ENCODE measurements at regions not wholly inside any gene's neighbourhood (a gene's known extent, or its start where the extent isn't known, plus 50 kb on each side); places are given as distances from the start of the nearest gene placed in this dataset.

GRCh38 chr3:61438253-61439121 lies 122.9 kb upstream of the PTPRG start:
- no peak overlapping the region for H3K27ac ChIP-seq
- H3K4me1 ChIP-seq: no peaks in the 10 kb centered on the region
- no peaks in the 10 kb centered on the region for H3K27me3 ChIP-seq
- intact Hi-C loops (cut with DNase I; ENCODE audit: low total_unique reads): no loop called here
- H3K9me3 ChIP-seq: no peaks in the 10 kb centered on the region
- DNase-seq: no peak
- no peak for TF ChIP-seq CTCF (IDR thresholded peaks at IDR 0.05)
- H3K36me3 ChIP-seq: no peaks in the 10 kb centered on the region
- H3K4me3 ChIP-seq: no peak overlapping the region

GRCh38 chr3:61439122-61439458 lies 122.3 kb upstream of the PTPRG start:
- H3K4me3 ChIP-seq: no peak overlapping the region
- intact Hi-C loops (cut with DNase I; ENCODE audit: low total_unique reads): no loop called here
- no peaks in the 10 kb centered on the region for H3K27me3 ChIP-seq
- H3K36me3 ChIP-seq: no peaks in the 10 kb centered on the region
- no peak for TF ChIP-seq CTCF (IDR thresholded peaks at IDR 0.05)
- H3K4me1 ChIP-seq: no peaks in the 10 kb centered on the region
- H3K9me3 ChIP-seq: no peaks in the 10 kb centered on the region
- H3K27ac ChIP-seq: no peak overlapping the region
- no peak for DNase-seq

- no peak for DNase-seq
- Histone ChIP-seq H3K4me3 (no peak overlapping the region), H3K27me3 (no peaks in the 10 kb centered on the region), H3K36me3 (no peaks in the 10 kb centered on the region), H3K27ac (no peak overlapping the region), H3K9me3 (no peaks in the 10 kb centered on the region), H3K4me1 (no peaks in the 10 kb centered on the region)
- intact Hi-C loops (cut with DNase I; ENCODE audit: low total_unique reads): no loop called here
- no peak for TF ChIP-seq CTCF (IDR thresholded peaks at IDR 0.05)
Measured at GRCh38 chr3:61442696-61443095, 118.7 kb upstream of the PTPRG start.

- Histone ChIP-seq H3K36me3 (no peaks in the 10 kb centered on the region), H3K27me3 (no peaks in the 10 kb centered on the region), H3K4me3 (no peak overlapping the region), H3K9me3 (no peaks in the 10 kb centered on the region), H3K4me1 (no peaks in the 10 kb centered on the region), H3K27ac (no peak overlapping the region)
- TF ChIP-seq CTCF (IDR thresholded peaks at IDR 0.05): no peak
- no peak for DNase-seq
- intact Hi-C loops (cut with DNase I; ENCODE audit: low total_unique reads): no loop called here
Measured at GRCh38 chr3:61443886-61444285, 117.5 kb upstream of the PTPRG start.

- no peaks in the 10 kb centered on the region for H3K27me3 ChIP-seq
- no peak overlapping the region for H3K4me3 ChIP-seq
- H3K36me3 ChIP-seq: no peaks in the 10 kb centered on the region
- no peak for DNase-seq
- no peak for TF ChIP-seq CTCF (IDR thresholded peaks at IDR 0.05)
- intact Hi-C loops (cut with DNase I; ENCODE audit: low total_unique reads): no loop called here
- H3K9me3 ChIP-seq: no peaks in the 10 kb centered on the region
- H3K27ac ChIP-seq: no peak overlapping the region
- H3K4me1 ChIP-seq: no peaks in the 10 kb centered on the region
Measured at GRCh38 chr3:61444782-61445181, 116.6 kb upstream of the PTPRG start.
